ENCODE measurements at regions not wholly inside any gene's neighbourhood (a gene's known extent, or its start where the extent isn't known, plus 50 kb on each side); places are given as distances from the start of the nearest gene placed in this dataset.

GRCh38 chr12:114917953-114918352 lies 234.0 kb upstream of the TBX3 start (continued):
- TF ChIP-seq RXRA (IDR thresholded peaks at IDR 0.05; ENCODE audit: insufficient read depth, low read depth, low read length) = no peak

Measured in H1 (cell line).